Retinal pigment epithelial cell (primary cell): ENCODE measurements at regions not wholly inside any gene's neighbourhood (a gene's known extent, or its start where the extent isn't known, plus 50 kb on each side); places are given as distances from the start of the nearest gene placed in this dataset.

Source experiments
- DNase-seq: peaks from one replicate; pipeline ENCODE4 v3.0.0-alpha.2; 2010; ENCODE audit warnings: low read depth
- H3K4me3 ChIP-seq: 2 replicates; pipeline ENCODE4 v1.5.1; 2011; ENCODE audit warnings: mild to moderate bottlenecking, low read length, control low read depth, moderate library complexity
- TF ChIP-seq, protein P1 (sequence below): conservative IDR thresholded peaks from 2 replicates; pipeline ENCODE4 v1.5.1; 2011; ENCODE audit warnings: low read depth, low read length, control low read depth, inconsistent platforms

DNA sequence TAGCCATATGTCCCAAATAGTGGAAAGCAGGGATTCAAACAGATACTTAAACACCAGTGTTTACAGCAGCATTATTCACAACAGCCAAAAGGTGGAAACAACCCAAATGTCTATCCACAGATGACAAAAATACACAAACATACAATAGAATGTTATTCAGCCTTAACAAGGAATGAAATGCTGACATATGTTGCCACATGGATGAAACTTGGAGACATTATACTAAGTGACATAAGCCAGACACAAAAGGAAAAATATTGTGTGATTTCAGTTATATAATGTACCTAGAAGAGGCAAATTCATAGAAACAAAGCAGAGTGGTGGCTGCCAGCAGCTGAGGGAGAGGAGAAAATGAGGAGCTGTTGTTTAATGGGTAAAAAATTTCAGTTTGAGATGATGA, 533.9 kb upstream of the FZD8 start:
- TF ChIP-seq, protein P1, sequence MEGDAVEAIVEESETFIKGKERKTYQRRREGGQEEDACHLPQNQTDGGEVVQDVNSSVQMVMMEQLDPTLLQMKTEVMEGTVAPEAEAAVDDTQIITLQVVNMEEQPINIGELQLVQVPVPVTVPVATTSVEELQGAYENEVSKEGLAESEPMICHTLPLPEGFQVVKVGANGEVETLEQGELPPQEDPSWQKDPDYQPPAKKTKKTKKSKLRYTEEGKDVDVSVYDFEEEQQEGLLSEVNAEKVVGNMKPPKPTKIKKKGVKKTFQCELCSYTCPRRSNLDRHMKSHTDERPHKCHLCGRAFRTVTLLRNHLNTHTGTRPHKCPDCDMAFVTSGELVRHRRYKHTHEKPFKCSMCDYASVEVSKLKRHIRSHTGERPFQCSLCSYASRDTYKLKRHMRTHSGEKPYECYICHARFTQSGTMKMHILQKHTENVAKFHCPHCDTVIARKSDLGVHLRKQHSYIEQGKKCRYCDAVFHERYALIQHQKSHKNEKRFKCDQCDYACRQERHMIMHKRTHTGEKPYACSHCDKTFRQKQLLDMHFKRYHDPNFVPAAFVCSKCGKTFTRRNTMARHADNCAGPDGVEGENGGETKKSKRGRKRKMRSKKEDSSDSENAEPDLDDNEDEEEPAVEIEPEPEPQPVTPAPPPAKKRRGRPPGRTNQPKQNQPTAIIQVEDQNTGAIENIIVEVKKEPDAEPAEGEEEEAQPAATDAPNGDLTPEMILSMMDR = no peak
- no peak for DNase-seq
- no peak overlapping the region for H3K4me3 ChIP-seq

DNA sequence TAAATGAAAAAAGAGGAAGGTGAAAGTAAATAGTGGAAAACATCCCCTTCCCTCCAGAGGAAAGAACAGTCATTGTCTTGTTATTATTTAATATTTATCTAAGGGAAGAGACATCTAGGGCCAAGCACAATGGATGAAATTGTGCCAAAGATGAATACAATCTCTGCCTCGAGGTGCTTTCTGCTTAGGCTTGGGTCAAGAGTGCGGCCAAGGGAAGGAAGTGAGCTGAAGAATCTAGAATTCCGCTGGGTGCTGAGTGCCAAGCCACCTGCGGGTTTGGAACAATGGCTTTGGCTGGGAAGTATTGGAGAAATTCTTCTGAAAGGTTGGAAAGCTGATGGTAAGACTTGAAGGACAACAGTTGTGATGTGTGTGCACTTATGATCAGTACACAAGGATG, 531.3 kb upstream of the FZD8 start:
- TF ChIP-seq, protein P1 = no peak
- no peak overlapping the region for H3K4me3 ChIP-seq
- no peak for DNase-seq

DNA sequence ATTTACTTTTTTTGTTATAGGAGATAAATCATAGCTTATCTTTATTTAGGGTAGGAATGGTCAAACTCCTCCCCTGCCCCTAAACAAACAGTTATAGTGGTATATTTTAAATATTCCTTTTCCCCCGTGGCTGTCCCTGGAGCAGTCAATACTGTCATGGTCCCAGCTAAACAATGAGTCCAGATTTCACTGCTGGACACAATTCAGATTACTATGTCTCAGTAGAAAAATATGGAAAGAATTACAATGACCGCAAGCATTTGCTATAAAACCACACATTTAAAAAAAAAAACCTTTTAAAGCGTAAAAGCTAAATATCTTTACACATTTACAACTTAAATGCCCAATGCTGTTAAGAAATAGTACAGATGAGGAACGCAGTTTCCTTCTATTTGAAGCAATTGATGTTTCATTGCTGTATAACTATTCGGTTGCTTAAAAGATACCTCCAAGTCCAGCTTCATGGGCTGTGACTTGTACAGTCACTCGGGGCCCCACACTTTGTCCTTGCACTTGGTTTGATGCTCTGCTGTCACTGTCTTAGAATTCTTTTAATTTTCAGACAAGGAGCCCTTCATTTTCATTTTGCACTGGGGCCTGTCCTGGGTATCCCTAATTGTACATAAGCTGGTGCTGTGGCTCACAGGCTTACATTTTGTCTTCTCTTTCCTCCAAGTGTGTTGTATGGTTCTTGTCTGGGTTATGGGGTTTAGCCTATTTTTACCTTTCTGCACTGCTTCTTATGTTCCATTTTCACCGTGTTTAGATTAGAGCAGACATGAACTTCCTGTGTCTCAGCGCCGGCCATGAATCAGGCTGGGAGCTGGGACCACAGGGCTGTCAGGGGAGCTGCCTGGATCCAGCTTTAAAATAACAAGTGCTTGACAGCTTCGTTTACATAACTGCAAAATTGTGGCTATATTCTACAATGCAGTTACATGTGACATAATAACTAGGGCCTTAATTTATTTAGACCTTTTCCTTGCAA, 530.2 kb upstream of the FZD8 start:
- no peak overlapping the region for H3K4me3 ChIP-seq
- no peak for DNase-seq
- TF ChIP-seq, protein P1 = no peak

DNA sequence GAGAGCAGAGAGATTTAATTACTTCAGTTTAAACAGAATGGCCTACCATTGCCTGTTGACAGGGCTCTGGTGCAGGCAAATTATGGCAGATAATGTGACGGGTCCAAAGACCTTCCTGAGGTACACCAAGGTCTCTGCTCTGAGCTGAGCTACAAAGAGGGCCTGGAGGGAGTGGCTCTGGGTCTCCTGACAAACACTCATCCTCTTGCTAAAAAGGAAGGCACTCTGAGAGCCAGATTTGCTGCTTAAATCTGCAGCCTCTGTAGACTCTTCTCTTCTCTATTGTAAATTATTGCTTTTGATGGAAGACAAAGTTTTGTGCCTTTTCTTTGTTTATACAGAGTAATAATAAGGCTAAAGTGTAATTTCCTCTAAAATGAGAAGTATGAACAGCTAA, 529.5 kb upstream of the FZD8 start:
- DNase-seq = no peak
- TF ChIP-seq, protein P1 = no peak
- H3K4me3 ChIP-seq = no peak overlapping the region

DNA sequence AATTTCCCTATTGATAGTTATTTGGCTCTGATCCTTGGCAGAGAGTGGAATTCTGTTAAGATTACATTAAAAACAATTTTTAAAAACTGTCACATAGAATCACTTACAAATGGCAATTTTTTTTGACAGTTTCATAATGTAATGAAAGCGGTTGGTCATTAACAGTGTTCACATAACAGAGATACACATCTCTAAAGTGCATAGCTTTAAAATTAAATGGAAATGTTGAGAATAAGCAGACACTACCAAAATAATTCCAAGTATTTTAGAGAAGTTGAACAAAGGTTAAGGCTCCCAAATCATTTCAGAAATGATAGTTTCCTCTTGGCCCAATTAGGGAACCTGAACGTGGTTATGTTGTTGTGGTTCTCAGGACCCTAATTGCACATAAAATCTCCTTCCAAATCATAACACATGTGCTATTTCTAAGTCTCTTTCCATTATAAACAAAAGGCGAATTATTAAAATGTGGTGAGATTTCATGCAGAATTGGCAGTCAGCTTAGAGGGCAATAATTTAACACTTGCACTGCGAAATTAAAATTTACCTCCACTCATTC, 528.9 kb upstream of the FZD8 start:
- no peak overlapping the region for H3K4me3 ChIP-seq
- DNase-seq = peak; percentile 52
- TF ChIP-seq, protein P1 = no peak

DNA sequence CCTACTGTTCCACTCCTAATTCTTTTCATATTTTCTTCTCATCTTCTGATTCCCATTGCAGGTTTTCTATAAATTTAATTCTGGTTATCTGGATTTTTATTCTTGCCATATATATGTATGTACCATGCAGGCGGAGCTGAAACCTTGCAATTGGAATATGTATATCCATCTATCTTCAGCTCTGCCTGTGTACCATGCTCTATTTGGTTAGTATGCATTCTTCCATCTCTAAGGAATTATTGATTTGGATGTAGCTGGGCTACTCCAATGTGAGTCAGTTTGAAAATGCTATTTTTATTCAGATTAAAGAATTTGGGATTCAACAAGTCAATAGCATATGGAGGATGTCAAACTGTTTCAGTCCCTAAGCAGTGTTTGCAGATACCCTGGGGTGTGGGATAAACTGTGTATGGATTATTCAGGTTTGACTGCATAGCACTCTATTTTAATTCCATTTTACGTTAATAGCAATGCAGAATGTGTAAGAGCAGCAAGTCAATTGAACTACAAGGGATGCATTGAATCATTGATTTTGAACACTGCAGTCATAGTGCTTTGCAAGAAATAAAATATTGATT, 528.1 kb upstream of the FZD8 start:
- no peak overlapping the region for H3K4me3 ChIP-seq
- DNase-seq = no peak
- TF ChIP-seq, protein P1 = no peak

DNA sequence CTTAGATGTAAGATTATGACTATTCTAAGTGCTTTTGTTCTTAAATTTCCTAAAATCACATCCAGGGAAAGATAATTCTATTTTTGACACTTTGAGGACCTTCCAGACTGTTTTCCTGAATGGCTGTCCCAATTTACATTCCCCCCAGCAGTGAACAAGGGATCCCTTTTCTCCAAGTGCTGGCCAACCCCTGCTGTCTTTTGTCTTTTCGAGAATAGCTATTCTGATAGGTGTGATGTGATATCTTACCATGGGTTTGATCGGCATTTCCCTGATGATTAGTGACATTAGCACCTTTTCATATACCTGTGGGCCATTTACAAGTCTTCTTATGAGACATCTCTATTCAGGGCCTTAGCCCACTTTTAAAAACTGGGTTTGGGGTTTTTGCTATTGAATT, 526.7 kb upstream of the FZD8 start:
- no peak for DNase-seq
- TF ChIP-seq, protein P1 = no peak
- no peak overlapping the region for H3K4me3 ChIP-seq
